GM12873 (cell line): ENCODE measurements at regions not wholly inside any gene's neighbourhood (a gene's known extent, or its start where the extent isn't known, plus 50 kb on each side); places are given as distances from the start of the nearest gene placed in this dataset.

ENCODE experiments used
- CTCF ChIP-seq: IDR thresholded peaks from 2 replicates; pipeline ENCODE4 v1.5.1; 2012; ENCODE audit warnings: low read depth, mild to moderate bottlenecking, moderate library complexity, low read length, control low read depth; ENCODE audit not compliant: insufficient read depth; ENCODE audit errors: missing control alignments

- TF ChIP-seq CTCF = no peak
Observed at GRCh38 chr1:55617288-55617982, 402.3 kb upstream of the USP24 start.

- TF ChIP-seq CTCF = no peak
Observed at GRCh38 chr1:55612988-55613387, 397.8 kb upstream of the USP24 start.

GRCh38 chr1:55611123-55611522, 396.0 kb upstream of the USP24 start:
- no peak for TF ChIP-seq CTCF

GRCh38 chr1:55610203-55610602, 395.0 kb upstream of the USP24 start:
- no peak for TF ChIP-seq CTCF

GRCh38 chr1:55609630-55610029, 394.5 kb upstream of the USP24 start:
- TF ChIP-seq CTCF = no peak

- no peak for TF ChIP-seq CTCF
Observed at GRCh38 chr1:55605155-55605554, 390.0 kb upstream of the USP24 start.

- no peak for TF ChIP-seq CTCF
Observed at GRCh38 chr1:55604749-55605148, 389.6 kb upstream of the USP24 start.
